GM06990 (cell line): ENCODE measurements at regions not wholly inside any gene's neighbourhood (a gene's known extent, or its start where the extent isn't known, plus 50 kb on each side); places are given as distances from the start of the nearest gene placed in this dataset.

ENCODE experiments used
- DNase-seq: peaks from one replicate; pipeline ENCODE4 v3.0.0-alpha.2; 2011; ENCODE audit not compliant: insufficient read length; ENCODE audit errors: extremely low read depth
- H3K27me3 ChIP-seq: replicated peaks from 2 replicates; pipeline ENCODE4 v1.6.0; 2011; ENCODE audit warnings: low read length; ENCODE audit not compliant: control insufficient read depth, insufficient read depth
- H3K36me3 ChIP-seq: 2 replicates; pipeline ENCODE4 v1.5.1; 2011; ENCODE audit warnings: low read length; ENCODE audit not compliant: control insufficient read depth, insufficient read depth
- H3K4me3 ChIP-seq: replicated peaks from 2 replicates; pipeline ENCODE4 v1.5.1; 2011; ENCODE audit warnings: low read depth, mild to moderate bottlenecking, control low read depth, low read length
- CTCF ChIP-seq: IDR thresholded peaks from 2 replicates; pipeline ENCODE4 v1.5.1; 2011; ENCODE audit warnings: low read length, control low read depth, mild to moderate bottlenecking, inconsistent platforms; ENCODE audit not compliant: insufficient read depth, poor library complexity, severe bottlenecking

DNA sequence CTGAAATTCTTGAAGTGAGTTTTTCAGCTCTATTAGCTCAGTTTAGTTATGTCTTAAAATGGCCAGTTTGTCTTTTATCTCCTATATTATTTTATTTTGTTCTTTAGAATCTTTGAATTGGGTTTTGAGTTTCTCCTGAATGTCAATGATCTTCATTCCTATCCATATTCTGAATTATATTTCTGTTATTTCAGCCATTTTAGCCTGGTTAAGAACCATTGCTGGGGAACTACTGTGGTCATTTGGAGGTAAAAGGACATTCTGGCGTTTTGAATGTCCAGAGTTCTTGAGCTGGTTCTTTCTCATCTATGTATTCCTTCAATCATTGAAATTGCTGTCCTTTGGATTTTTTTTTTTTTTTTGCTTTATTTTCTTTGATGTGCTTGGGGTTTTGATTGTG, 203.9 kb upstream of the HS3ST4 start:
- Histone ChIP-seq H3K36me3 (no peaks in the 10 kb centered on the region), H3K27me3 (no peaks in the 10 kb centered on the region), H3K4me3 (no peak overlapping the region)
- TF ChIP-seq CTCF = no peak
- no peak for DNase-seq

- Histone ChIP-seq H3K4me3 (no peak overlapping the region), H3K36me3 (no peaks in the 10 kb centered on the region), H3K27me3 (no peaks in the 10 kb centered on the region)
- no peak for TF ChIP-seq CTCF
- no peak for DNase-seq
Measured at GRCh38 chr16:25481636-25482035, 210.1 kb upstream of the HS3ST4 start.

GRCh38 chr16:25478476-25478875, 213.3 kb upstream of the HS3ST4 start:
- DNase-seq = no peak
- H3K36me3 ChIP-seq = no peaks in the 10 kb centered on the region
- H3K4me3 ChIP-seq = no peak overlapping the region
- no peaks in the 10 kb centered on the region for H3K27me3 ChIP-seq
- no peak for TF ChIP-seq CTCF

- no peaks in the 10 kb centered on the region for H3K36me3 ChIP-seq
- DNase-seq = no peak
- TF ChIP-seq CTCF = no peak
- H3K27me3 ChIP-seq = no peaks in the 10 kb centered on the region
- no peak overlapping the region for H3K4me3 ChIP-seq
Measured at GRCh38 chr16:25464058-25464457, 206.4 kb upstream of the ZKSCAN2 start.

- no peaks in the 10 kb centered on the region for H3K36me3 ChIP-seq
- DNase-seq = no peak
- TF ChIP-seq CTCF = no peak
- no peaks in the 10 kb centered on the region for H3K27me3 ChIP-seq
- no peak overlapping the region for H3K4me3 ChIP-seq
Measured at GRCh38 chr16:25449802-25450201, 192.2 kb upstream of the ZKSCAN2 start.

GRCh38 chr16:25443994-25444393, 186.3 kb upstream of the ZKSCAN2 start:
- Histone ChIP-seq H3K4me3 (no peak overlapping the region), H3K36me3 (no peaks in the 10 kb centered on the region), H3K27me3 (no peaks in the 10 kb centered on the region)
- no peak for TF ChIP-seq CTCF
- DNase-seq = no peak
